K562 (cell line): ENCODE measurements at regions not wholly inside any gene's neighbourhood (a gene's known extent, or its start where the extent isn't known, plus 50 kb on each side); places are given as distances from the start of the nearest gene placed in this dataset.

Source experiments
- ATAC-seq: fragments of 200-7000 bp; cut with Tn5 transposase; 3 replicates; pipeline ENCODE4 v1.9.1; 2020; ENCODE audit warnings: moderate library complexity
- BruUV-seq: library from RNA; stranded (reverse); fragments of 400-500 nt; replicated peaks from 2 replicates; lab custom pipeline; 2021; lab: Mats Ljungman, UMichigan
- CTCF ChIA-PET: fragments of 300-600 bp; formaldehyde crosslinking; extraction: SDS; loops from one replicate; lab custom pipeline; 2021; ENCODE audit warnings: low intra/inter-chr PET ratio; lab: Yijun Ruan, JAX
- POLR2A ChIA-PET: fragments of 300-600, 350-650 bp; sonication (Branson Sonifier 250); formaldehyde crosslinking; extraction: SDS; loops from one replicate; lab custom pipeline; 2021; ENCODE audit warnings: antibody characterized with exemption, inconsistent platforms; lab: Yijun Ruan, JAX
- DNase-seq, 4 experiments: peaks; one replicate each; pipeline versions ENCODE4 v3.0.0 to v3.0.0-alpha.2; 2011 to 2018; ENCODE audit warnings: low spot score in 3 of 4, mixed read lengths in 3 of 4; ENCODE audit errors: extremely low read depth in 1 of 4
- FAIRE-seq: peaks from 2 replicates; lab custom pipeline; 2011; peaks lifted over from hg19 to GRCh38; lab: Jason Lieb, UNC
- H2AFZ ChIP-seq: 2 replicates; pipeline ENCODE4 v1.6.0; 2011; ENCODE audit warnings: low read depth, low read length, control low read depth, inconsistent platforms
- H3K27ac ChIP-seq: fragments of 200-600 bp; 3 replicates; pipeline ENCODE4 v1.8.0; 2011; ENCODE audit warnings: low read depth, mild to moderate bottlenecking, control low read depth, inconsistent platforms, low read length, moderate library complexity, mixed read lengths; ENCODE audit errors: extremely low read depth
- H3K27me3 ChIP-seq, 2 experiments: fragments of 300-600 bp in 1 of 2; 2 replicates in 1 of 2; 3 replicates in 1 of 2; pipeline versions ENCODE4 v1.6.0 to v1.8.0; 2011; ENCODE audit warnings: inconsistent platforms in 2 of 2, low read length in 2 of 2, mild to moderate bottlenecking in 1 of 2, mixed read lengths in 1 of 2, moderate library complexity in 1 of 2; ENCODE audit not compliant: control insufficient read depth in 2 of 2, insufficient read depth in 2 of 2
- H3K36me3 ChIP-seq: fragments of 300-600 bp; 3 replicates; pipeline ENCODE4 v1.8.0; 2011; ENCODE audit warnings: mild to moderate bottlenecking, low read length, inconsistent platforms; ENCODE audit not compliant: control insufficient read depth, insufficient read depth
- H3K4me1 ChIP-seq, 2 experiments: fragments of 200-600 bp in 1 of 2; replicated peaks in 1 of 2; 2 replicates in 1 of 2; 3 replicates in 1 of 2; pipeline versions ENCODE4 v1.5.1 to v1.8.0; 2011; ENCODE audit warnings: inconsistent platforms in 2 of 2, low read length in 2 of 2, mild to moderate bottlenecking in 1 of 2, mixed read lengths in 1 of 2, moderate library complexity in 1 of 2; ENCODE audit not compliant: control insufficient read depth in 2 of 2, insufficient read depth in 2 of 2
- H3K4me2 ChIP-seq: 2 replicates; pipeline ENCODE4 v1.6.1; 2011; ENCODE audit warnings: low read length, control low read depth, inconsistent platforms, mixed read lengths; ENCODE audit not compliant: insufficient read depth
- H3K4me3 ChIP-seq: fragments of 200-600 bp; sonication (generic), shearing (Covaris generic); 2 replicates; pipeline ENCODE4 v1.5.1; 2016; ENCODE audit warnings: control low read depth, inconsistent platforms
- H3K79me2 ChIP-seq: fragments of 200-600 bp; 3 replicates; pipeline ENCODE4 v1.8.0; 2011; ENCODE audit warnings: low read length, inconsistent platforms; ENCODE audit not compliant: control insufficient read depth, insufficient read depth
- H3K9ac ChIP-seq, 2 experiments: 2 replicates each; pipeline versions ENCODE4 v1.6.0 to v1.6.1; 2011; ENCODE audit warnings: low read depth in 2 of 2, low read length in 2 of 2, control low read depth in 1 of 2, inconsistent platforms in 1 of 2, mild to moderate bottlenecking in 1 of 2, mixed read lengths in 1 of 2; ENCODE audit not compliant: insufficient read depth in 1 of 2
- H3K9me1 ChIP-seq: one replicate; pipeline ENCODE4 v1.6.0; 2011; ENCODE audit warnings: inconsistent platforms, mild to moderate bottlenecking, low read length, moderate library complexity; ENCODE audit not compliant: control insufficient read depth, insufficient read depth
- H3K9me3 ChIP-seq: replicated peaks from 2 replicates; pipeline ENCODE4 v1.5.1; 2011; ENCODE audit warnings: low read depth, low read length, inconsistent platforms; ENCODE audit not compliant: control insufficient read depth, insufficient read depth
- H4K20me1 ChIP-seq: replicated peaks from 2 replicates; pipeline ENCODE4 v1.6.1; 2011; ENCODE audit warnings: low read length, inconsistent platforms, mixed read lengths; ENCODE audit not compliant: control insufficient read depth, insufficient read depth
- NR4A1 ChIP-seq, 2 experiments: fragments of 250-450 bp in 1 of 2; fragments of 450-650 bp in 1 of 2; sonication (Bioruptor Pico) in 1 of 2; IDR thresholded peaks; 2 replicates each; pipeline versions ENCODE4 v1.4.0 to v1.6.1; 2016 to 2020; ENCODE audit warnings: mild to moderate bottlenecking in 2 of 2, missing compliant biosample characterization in 1 of 2, missing genetic modification characterization in 1 of 2, moderate library complexity in 1 of 2
- PHB2 ChIP-seq: fragments of 450-650 bp; IDR thresholded peaks from 2 replicates; pipeline ENCODE4 v1.6.1; 2017; ENCODE audit warnings: low read depth
- SAFB2 ChIP-seq: fragments of 200-400 bp; formaldehyde crosslinking; IDR thresholded peaks from 2 replicates; pipeline ENCODE4 v1.6.1; 2018; ENCODE audit warnings: borderline replicate concordance, low read length, low read depth, moderate library complexity; ENCODE audit not compliant: severe bottlenecking
- SP2 ChIP-seq: IDR thresholded peaks from 2 replicates; pipeline ENCODE4 v1.6.1; 2011; ENCODE audit warnings: mild to moderate bottlenecking, low read depth, low read length, moderate library complexity; ENCODE audit not compliant: poor library complexity, severe bottlenecking; ENCODE audit errors: extremely low read depth
- SUPT5H ChIP-seq: fragments of 450-650 bp; IDR thresholded peaks from 2 replicates; pipeline ENCODE4 v1.6.1; 2016
- ZKSCAN3 ChIP-seq: fragments of 250-450 bp; sonication (Bioruptor Pico); IDR thresholded peaks from 2 replicates; pipeline ENCODE4 v1.4.0; 2020
- ZNF124 ChIP-seq: sonication (generic); formaldehyde crosslinking; IDR thresholded peaks from 2 replicates; pipeline ENCODE4 v1.8.1; 2022; ENCODE audit warnings: missing genetic modification reagents
- ZNF431 ChIP-seq: sonication (generic); formaldehyde crosslinking; IDR thresholded peaks from 2 replicates; pipeline ENCODE4 v1.8.0; 2022; ENCODE audit warnings: mild to moderate bottlenecking, missing genetic modification reagents
- WGBS: fragments of 100-300 bp; shearing (Covaris generic); methylation state at CpG from one replicate; pipeline ENCODE4 v1.1.6; 2016; ENCODE audit warnings: low coverage, mixed read lengths; ENCODE audit not compliant: insufficient coverage; ENCODE audit errors: missing lambda C conversion rate; 5-methylcytosine and 5-hydroxymethylcytosine counted together
- in situ Hi-C: fragments of 300-500 bp; cut with MboI; formaldehyde crosslinking; loops from 4 replicates; pipeline ENCODE4 v1.15.0; 2018; ENCODE audit warnings: inconsistent platforms, mixed read lengths
- intact Hi-C: fragments of 100-400 bp; cut with micrococcal nuclease; formaldehyde crosslinking; loops from 2 replicates; pipeline ENCODE4 v1.14.2; 2022
- TF ChIP-seq, protein P1 (sequence below), 3 experiments: fragments of 200-800 bp in 1 of 3; sonication (Bioruptor generic) in 1 of 3; sonication (generic) in 1 of 3; formaldehyde crosslinking in 1 of 3; IDR thresholded peaks; 2 replicates each; pipeline versions ENCODE4 v1.6.1 to v1.8.0; 2016 to 2022; ENCODE audit warnings: mild to moderate bottlenecking in 2 of 3, missing compliant biosample characterization in 2 of 3, missing genetic modification characterization in 2 of 3, missing genetic modification reagents in 1 of 3
- TF ChIP-seq, protein P2 (sequence below): sonication (generic); formaldehyde crosslinking; IDR thresholded peaks from 2 replicates; pipeline ENCODE4 v1.8.0; 2022; ENCODE audit warnings: missing genetic modification reagents, mild to moderate bottlenecking, borderline replicate concordance
- TF ChIP-seq, protein P3 (sequence below), 2 experiments: fragments of 250-450 bp in 1 of 2; fragments of 450-650 bp in 1 of 2; sonication (Bioruptor Pico) in 1 of 2; IDR thresholded peaks; 2 replicates each; pipeline versions ENCODE4 v1.6.1 to v1.8.0; 2016 to 2021; ENCODE audit warnings: mild to moderate bottlenecking in 2 of 2, moderate library complexity in 2 of 2, missing compliant biosample characterization in 1 of 2, missing genetic modification characterization in 1 of 2

DNA sequence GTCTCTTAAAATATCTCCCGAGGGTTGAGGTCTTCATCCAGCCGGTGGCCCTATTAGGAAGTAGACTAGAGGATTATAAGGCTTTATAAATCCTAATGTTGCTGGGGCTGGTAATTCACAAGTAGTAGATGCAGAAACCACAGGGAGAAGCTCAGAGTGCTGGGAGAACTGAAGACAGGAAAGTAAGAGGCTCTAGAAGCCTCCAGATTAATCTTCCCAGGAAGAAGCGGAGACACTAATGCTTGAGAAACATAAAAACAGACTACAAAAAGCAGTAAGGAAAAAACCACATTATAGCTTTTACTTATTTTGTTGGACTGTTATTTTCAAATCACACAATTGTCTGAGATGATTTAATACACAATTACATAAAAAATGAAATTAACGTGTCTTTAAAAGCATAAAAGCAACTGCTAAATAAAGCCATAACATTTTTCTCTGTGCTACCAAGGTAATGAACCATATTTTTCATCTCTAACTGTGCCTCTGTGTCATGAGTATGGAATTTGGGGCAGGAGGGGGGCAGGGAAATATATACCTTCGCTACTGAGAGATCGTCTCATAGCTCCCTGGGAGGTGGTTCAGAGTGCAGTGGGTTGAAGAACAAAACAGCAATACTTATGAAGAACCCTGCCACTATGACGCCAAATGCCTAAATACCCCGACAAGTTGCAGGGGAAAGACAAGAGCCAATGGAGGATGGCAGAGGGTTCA is 806.2 kb upstream of the WWC1 start:
- Histone ChIP-seq H3K9ac (no peak overlapping the region), H3K27ac (no peak overlapping the region), H3K4me1 (no peaks in the 10 kb centered on the region), H2AFZ (no peak overlapping the region), H3K9me3 (no peaks in the 10 kb centered on the region), H3K27me3 (no peaks in the 10 kb centered on the region), H3K4me2 (no peak overlapping the region), H3K9me1 (no peaks in the 10 kb centered on the region), H3K79me2 (no peaks in the 10 kb centered on the region), H3K36me3 (no peaks in the 10 kb centered on the region), H4K20me1 (no peaks in the 10 kb centered on the region), H3K4me3 (no peak overlapping the region)
- ChIA-PET POLR2A (no interaction called here), CTCF (no interaction called here)
- no peak for ATAC-seq
- in situ Hi-C loops = no loop called here
- no TSS peak for BruUV-seq
- intact Hi-C loops = no loop called here
- 1% methylated on average over 8 of the region's 8 CpGs for WGBS
- FAIRE-seq = no peak
- TF ChIP-seq, protein P1, sequence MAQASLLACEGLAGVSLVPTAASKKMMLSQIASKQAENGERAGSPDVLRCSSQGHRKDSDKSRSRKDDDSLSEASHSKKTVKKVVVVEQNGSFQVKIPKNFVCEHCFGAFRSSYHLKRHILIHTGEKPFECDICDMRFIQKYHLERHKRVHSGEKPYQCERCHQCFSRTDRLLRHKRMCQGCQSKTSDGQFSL (CRISPR knock-in tag; IDR thresholded peaks at IDR 0.05) = no peak
- TF ChIP-seq, protein P1 (tag; IDR thresholded peaks at IDR 0.05) = no peak
- TF ChIP-seq SUPT5H (no peak), SAFB2 (no peak), PHB2 (no peak), SP2 (no peak), NR4A1 (CRISPR knock-in tag; IDR thresholded peaks at IDR 0.05) (no peak), NR4A1 (tag; IDR thresholded peaks at IDR 0.05) (no peak), ZNF124 (CRISPR knock-in tag) (no peak), ZKSCAN3 (CRISPR knock-in tag) (no peak), ZNF431 (CRISPR knock-in tag) (no peak)
- TF ChIP-seq, protein P2, sequence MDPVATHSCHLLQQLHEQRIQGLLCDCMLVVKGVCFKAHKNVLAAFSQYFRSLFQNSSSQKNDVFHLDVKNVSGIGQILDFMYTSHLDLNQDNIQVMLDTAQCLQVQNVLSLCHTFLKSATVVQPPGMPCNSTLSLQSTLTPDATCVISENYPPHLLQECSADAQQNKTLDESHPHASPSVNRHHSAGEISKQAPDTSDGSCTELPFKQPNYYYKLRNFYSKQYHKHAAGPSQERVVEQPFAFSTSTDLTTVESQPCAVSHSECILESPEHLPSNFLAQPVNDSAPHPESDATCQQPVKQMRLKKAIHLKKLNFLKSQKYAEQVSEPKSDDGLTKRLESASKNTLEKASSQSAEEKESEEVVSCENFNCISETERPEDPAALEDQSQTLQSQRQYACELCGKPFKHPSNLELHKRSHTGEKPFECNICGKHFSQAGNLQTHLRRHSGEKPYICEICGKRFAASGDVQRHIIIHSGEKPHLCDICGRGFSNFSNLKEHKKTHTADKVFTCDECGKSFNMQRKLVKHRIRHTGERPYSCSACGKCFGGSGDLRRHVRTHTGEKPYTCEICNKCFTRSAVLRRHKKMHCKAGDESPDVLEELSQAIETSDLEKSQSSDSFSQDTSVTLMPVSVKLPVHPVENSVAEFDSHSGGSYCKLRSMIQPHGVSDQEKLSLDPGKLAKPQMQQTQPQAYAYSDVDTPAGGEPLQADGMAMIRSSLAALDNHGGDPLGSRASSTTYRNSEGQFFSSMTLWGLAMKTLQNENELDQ = no peak
- TF ChIP-seq, protein P3, sequence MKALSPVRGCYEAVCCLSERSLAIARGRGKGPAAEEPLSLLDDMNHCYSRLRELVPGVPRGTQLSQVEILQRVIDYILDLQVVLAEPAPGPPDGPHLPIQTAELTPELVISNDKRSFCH (CRISPR knock-in tag; IDR thresholded peaks at IDR 0.05) = no peak
- TF ChIP-seq, protein P3 (tag; IDR thresholded peaks at IDR 0.05) = no peak
- no peak for DNase-seq
